Small intestine (tissue), 7 donors: ENCODE measurements at regions not wholly inside any gene's neighbourhood (a gene's known extent, or its start where the extent isn't known, plus 50 kb on each side); places are given as distances from the start of the nearest gene placed in this dataset.

Experiments
- DNase-seq, 2 donors: peaks; one replicate each; pipeline versions ENCODE4 v3.0.0 to v3.0.0-alpha.2; 2013
- FAIRE-seq: peaks from 2 replicates; lab custom pipeline; 2012; peaks lifted over from hg19 to GRCh38; lab: Jason Lieb, UNC
- H3K27ac ChIP-seq, 3 donors: one replicate each; pipeline ENCODE4 v1.5.1; 2013; ENCODE audit warnings: low read length in 2 of 3, mild to moderate bottlenecking in 2 of 3, control low read depth in 1 of 3, inconsistent platforms in 1 of 3, low read depth in 1 of 3, moderate library complexity in 1 of 3
- H3K27me3 ChIP-seq, 3 donors: one replicate each; pipeline ENCODE4 v1.6.1; 2013; ENCODE audit warnings: low read length in 3 of 3, inconsistent platforms in 1 of 3; ENCODE audit not compliant: control insufficient read depth in 3 of 3, insufficient read depth in 3 of 3
- H3K36me3 ChIP-seq, 3 donors: one replicate each; pipeline ENCODE4 v1.6.1; 2013; ENCODE audit warnings: low read length in 3 of 3, inconsistent platforms in 1 of 3, low read depth in 1 of 3, mild to moderate bottlenecking in 1 of 3, moderate library complexity in 1 of 3; ENCODE audit not compliant: control insufficient read depth in 3 of 3, insufficient read depth in 2 of 3
- H3K4me1 ChIP-seq, 3 donors: one replicate each; pipeline ENCODE4 v1.6.1; 2013; ENCODE audit warnings: low read length in 2 of 3, inconsistent platforms in 1 of 3, low read depth in 1 of 3, mild to moderate bottlenecking in 1 of 3, moderate library complexity in 1 of 3; ENCODE audit not compliant: control insufficient read depth in 3 of 3, insufficient read depth in 2 of 3
- H3K4me3 ChIP-seq, 3 donors: one replicate each; pipeline ENCODE4 v1.5.1; 2013; ENCODE audit warnings: low read length in 3 of 3, control low read depth in 1 of 3, inconsistent platforms in 1 of 3, low read depth in 1 of 3, mild to moderate bottlenecking in 1 of 3, moderate library complexity in 1 of 3
- H3K9me3 ChIP-seq, 2 donors: one replicate each; pipeline ENCODE4 v1.6.1; 2013; ENCODE audit warnings: low read depth in 1 of 2, low read length in 1 of 2; ENCODE audit not compliant: control insufficient read depth in 2 of 2, insufficient read depth in 1 of 2
- WGBS, 3 donors: extraction: QIAGEN DNeasy Blood & Tissue Kit; methylation state at CpG; one replicate each; pipeline ENCODE4 v1.1.7; 2013; 5-methylcytosine and 5-hydroxymethylcytosine counted together
- donor health status: healthy with polysubstance abuse.
- donor health status: control.
- donor health status: control.
- donor health status: Bipolar disorder and iron deficiency.
- donor health status: healthy.

- no peaks in the 10 kb centered on the region for H3K36me3 ChIP-seq
- 85 to 91% (median 90%) methylated on average over 13 of the region's 13 CpGs for WGBS, 3 donors
- peaks cover 1 to 4% of the 10 kb centered on the region in 2 donors for H3K9me3 ChIP-seq
- no peak overlapping the region for H3K4me3 ChIP-seq
- DNase-seq, result no peak
- no peaks in the 10 kb centered on the region for H3K4me1 ChIP-seq
- FAIRE-seq, result no peak
- H3K27ac ChIP-seq, result no peak overlapping the region
- H3K27me3 ChIP-seq, result no peaks in the 10 kb centered on the region
Observed at GRCh38 chr18:78892177-78892576, 87.4 kb upstream of the SALL3 start.

GRCh38 chr18:78892721-78893120 is 86.9 kb upstream of the SALL3 start:
- 72 to 86% (median 75%) methylated on average over 5 of the region's 5 CpGs for WGBS, 3 donors
- no peak for FAIRE-seq
- H3K27ac ChIP-seq, result no peak overlapping the region
- H3K4me1 ChIP-seq, result no peaks in the 10 kb centered on the region
- DNase-seq, result no peak
- no peaks in the 10 kb centered on the region for H3K36me3 ChIP-seq
- H3K27me3 ChIP-seq, result no peaks in the 10 kb centered on the region
- peaks cover 1 to 4% of the 10 kb centered on the region in 2 donors for H3K9me3 ChIP-seq
- no peak overlapping the region for H3K4me3 ChIP-seq

GRCh38 chr18:78893281-78894032 is 86.2 kb upstream of the SALL3 start:
- no peaks in the 10 kb centered on the region for H3K4me1 ChIP-seq
- DNase-seq (no peak), FAIRE-seq (no peak)
- H3K27me3 ChIP-seq, result no peaks in the 10 kb centered on the region
- H3K4me3 ChIP-seq, result no peak overlapping the region
- no peak overlapping the region for H3K27ac ChIP-seq
- WGBS, 3 donors, result 82 to 88% (median 85%) methylated on average over 27 of the region's 27 CpGs
- H3K36me3 ChIP-seq, result no peaks in the 10 kb centered on the region
- peaks cover 1 to 7% of the 10 kb centered on the region in 2 donors for H3K9me3 ChIP-seq

DNA sequence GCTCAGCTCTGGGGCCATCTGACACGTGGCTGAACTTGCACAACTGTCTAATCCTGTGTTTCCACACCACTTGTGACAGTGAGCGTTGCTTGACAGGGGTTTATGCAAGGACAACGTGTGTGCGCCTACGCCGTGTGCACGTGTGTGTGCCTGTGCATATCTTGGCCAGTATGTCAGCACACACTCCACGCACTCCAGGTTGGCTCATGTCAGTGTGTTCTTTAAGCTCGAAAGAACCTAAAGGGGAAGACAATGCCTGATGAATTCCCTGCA is 85.6 kb upstream of the SALL3 start:
- DNase-seq (no peak), FAIRE-seq (no peak)
- 77 to 83% (median 79%) methylated on average over 9 of the region's 9 CpGs for whole genome bisulfite sequencing, 3 donors
- Histone ChIP-seq H3K27ac (no peak overlapping the region), H3K4me1 (no peaks in the 10 kb centered on the region), H3K36me3 (no peaks in the 10 kb centered on the region), H3K9me3 (peaks cover 1 to 8% of the 10 kb centered on the region in 2 donors), H3K27me3 (no peaks in the 10 kb centered on the region), H3K4me3 (no peak overlapping the region)

DNA sequence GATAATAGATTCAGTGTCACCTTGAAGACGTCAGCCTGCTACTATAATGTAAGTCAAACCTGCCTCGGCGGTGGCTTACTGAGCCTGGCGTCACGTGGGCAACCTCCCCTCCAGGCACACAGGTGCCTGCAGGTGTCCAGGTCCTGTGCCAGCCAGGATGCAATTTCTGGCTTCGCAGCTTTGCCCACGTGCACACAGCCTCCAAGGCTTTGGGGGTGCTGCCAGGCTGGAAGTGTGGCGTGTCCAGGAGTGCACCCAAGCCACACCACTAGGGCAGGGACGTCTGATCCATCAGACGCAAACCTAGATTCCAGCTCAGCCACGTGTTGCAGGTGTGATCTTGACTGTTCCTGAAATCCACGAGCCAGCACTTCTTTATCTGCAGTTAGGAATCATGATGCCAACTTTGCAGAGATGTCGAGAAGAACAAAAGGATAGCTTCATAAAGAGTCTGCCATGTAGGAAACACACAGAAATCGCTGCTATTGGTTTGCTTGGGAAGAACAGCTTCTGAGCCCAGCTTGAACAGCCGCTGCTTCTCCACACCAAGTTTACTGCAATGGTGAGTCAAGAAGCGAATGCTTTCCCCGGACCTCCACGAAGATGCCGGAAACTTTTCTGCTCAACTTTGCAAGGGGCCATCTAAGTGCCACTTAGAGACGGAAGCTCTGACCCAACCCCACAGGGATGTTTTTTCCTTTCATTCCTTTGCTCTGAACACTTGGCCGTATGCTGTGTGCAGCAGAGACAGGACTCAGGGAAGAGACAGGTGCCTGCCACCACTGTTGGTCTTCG is 84.2 kb upstream of the SALL3 start:
- H3K4me3 ChIP-seq, result no peak overlapping the region
- no peaks in the 10 kb centered on the region for H3K36me3 ChIP-seq
- no peak overlapping the region for H3K27ac ChIP-seq
- H3K27me3 ChIP-seq, result no peaks in the 10 kb centered on the region
- DNase-seq (no peak), FAIRE-seq (no peak)
- no peaks in the 10 kb centered on the region for H3K4me1 ChIP-seq
- WGBS, 3 donors, result 71 to 81% (median 78%) methylated on average over 22 of the region's 22 CpGs
- peaks cover under 1 to 10% of the 10 kb centered on the region in 2 donors for H3K9me3 ChIP-seq

DNA sequence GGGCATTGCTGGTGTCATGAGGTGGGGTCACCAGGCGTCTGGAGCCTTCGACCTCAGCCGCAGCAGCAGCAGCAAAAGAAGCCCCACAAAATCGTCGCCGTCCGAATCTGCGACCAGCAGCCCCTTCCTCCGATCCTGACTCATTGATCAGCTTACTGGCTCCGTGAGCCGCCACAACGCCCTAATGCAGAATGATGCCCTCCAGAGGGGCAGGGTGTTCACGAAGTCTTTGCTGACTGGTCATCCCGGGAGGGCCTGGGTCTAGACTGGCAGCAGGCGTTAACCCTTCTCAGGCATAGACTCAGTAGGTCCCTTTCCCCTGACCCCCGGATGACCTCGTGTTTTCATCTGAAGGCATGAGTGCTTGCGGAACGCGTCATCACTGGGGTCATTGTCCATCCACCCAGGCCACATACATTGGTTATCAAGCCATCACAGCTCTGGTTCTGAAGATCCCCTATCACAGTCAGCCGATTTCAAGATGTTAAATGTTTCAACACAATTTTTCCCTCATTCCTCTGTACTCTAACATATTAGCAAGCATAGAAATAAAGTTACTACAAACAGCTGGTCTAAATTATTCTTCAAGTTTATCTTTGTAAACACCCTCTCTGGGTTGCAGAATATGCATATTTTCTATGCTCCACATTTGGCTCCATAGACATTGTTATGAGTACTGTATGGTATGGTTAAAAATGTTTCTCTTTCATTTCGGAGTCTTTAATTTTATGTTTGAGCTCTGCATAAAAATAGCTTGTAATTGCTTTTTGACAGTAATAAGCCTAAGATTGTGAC is 83.3 kb upstream of the SALL3 start:
- DNase-seq (no peak), FAIRE-seq (no peak)
- no peaks in the 10 kb centered on the region for H3K36me3 ChIP-seq
- H3K4me1 ChIP-seq, result no peaks in the 10 kb centered on the region
- whole genome bisulfite sequencing, 3 donors, result 83 to 91% (median 90%) methylated on average over 22 of the region's 22 CpGs
- no peak overlapping the region for H3K27ac ChIP-seq
- no peaks in the 10 kb centered on the region for H3K27me3 ChIP-seq
- no peak overlapping the region for H3K4me3 ChIP-seq
- peaks cover 0 to 8% of the 10 kb centered on the region in 2 donors for H3K9me3 ChIP-seq

DNA sequence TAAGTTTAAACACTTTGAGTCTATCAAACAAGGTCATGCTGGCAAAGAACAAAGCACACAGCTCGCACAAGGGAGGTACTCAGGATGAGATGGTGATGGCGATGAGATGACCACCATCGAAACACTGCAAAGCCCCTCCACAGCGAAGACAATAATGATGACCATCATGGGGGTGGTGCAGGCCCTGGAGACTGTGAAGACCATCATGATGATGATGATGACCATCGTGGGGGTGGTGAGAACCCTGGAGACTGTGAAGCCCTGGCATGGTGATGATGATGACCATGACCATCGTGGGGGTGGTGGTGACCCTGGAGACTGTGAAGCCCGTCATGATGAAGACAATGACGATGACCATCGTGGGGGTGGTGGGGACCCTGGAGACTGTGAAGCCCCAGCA is 81.6 kb upstream of the SALL3 start:
- H3K4me1 ChIP-seq, result no peaks in the 10 kb centered on the region
- H3K9me3 ChIP-seq, result peaks cover 0 to 8% of the 10 kb centered on the region in 2 donors
- H3K27me3 ChIP-seq, result no peaks in the 10 kb centered on the region
- no peak for FAIRE-seq
- 78 to 89% (median 87%) methylated on average over 9 of the region's 9 CpGs for WGBS, 3 donors
- H3K27ac ChIP-seq, result no peak overlapping the region
- H3K36me3 ChIP-seq, result no peaks in the 10 kb centered on the region
- no peak overlapping the region for H3K4me3 ChIP-seq
- DNase-seq, result no peak

DNA sequence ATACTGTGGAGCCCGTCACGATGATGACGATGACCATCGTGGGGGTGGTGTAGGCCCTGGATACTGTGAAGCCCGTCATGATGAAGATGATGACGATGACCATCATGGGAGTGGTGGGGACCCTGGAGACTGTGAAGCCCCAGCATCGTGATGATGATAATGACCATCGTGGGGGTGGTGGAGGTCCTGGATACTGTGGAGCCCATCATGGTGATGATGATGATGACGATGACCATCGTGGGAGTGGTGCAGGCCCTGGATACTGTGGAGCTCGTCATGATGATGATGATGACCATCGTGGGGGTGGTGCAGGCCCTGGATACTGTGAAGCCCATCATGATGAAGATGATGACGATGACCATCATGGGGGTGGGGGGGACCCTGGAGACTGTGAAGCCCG is 81.0 kb upstream of the SALL3 start:
- WGBS, 3 donors, result 89 to 95% (median 93%) methylated on average over 14 of the region's 14 CpGs

More for the DNA sequence above, 81.0 kb upstream of the SALL3 start:
- H3K36me3 ChIP-seq, result no peaks in the 10 kb centered on the region
- DNase-seq (no peak), FAIRE-seq (no peak)
- no peaks in the 10 kb centered on the region for H3K4me1 ChIP-seq
- peaks cover 0 to 8% of the 10 kb centered on the region in 2 donors for H3K9me3 ChIP-seq
- H3K27me3 ChIP-seq, result no peaks in the 10 kb centered on the region
- no peak overlapping the region for H3K4me3 ChIP-seq
- H3K27ac ChIP-seq, result no peak overlapping the region
